Liver (tissue), 8 donors: ENCODE measurements at regions not wholly inside any gene's neighbourhood (a gene's known extent, or its start where the extent isn't known, plus 50 kb on each side); places are given as distances from the start of the nearest gene placed in this dataset.

Source experiments
- DNase-seq: peaks from one replicate; pipeline ENCODE4 v3.0.0-alpha.2; 2017; ENCODE audit warnings: low spot score
- H3K27ac ChIP-seq, 2 donors: one replicate each; pipeline ENCODE4 v1.7.0; 2013; ENCODE audit warnings: inconsistent platforms in 2 of 2, low read length in 2 of 2, control low read depth in 1 of 2, low read depth in 1 of 2, mild to moderate bottlenecking in 1 of 2
- H3K27me3 ChIP-seq, 4 donors: one replicate each; pipeline versions ENCODE4 v1.6.1 to v1.7.0; 2013; ENCODE audit warnings: low read length in 3 of 4, inconsistent platforms in 1 of 4, mild to moderate bottlenecking in 1 of 4, moderate library complexity in 1 of 4; ENCODE audit not compliant: control insufficient read depth in 4 of 4, insufficient read depth in 4 of 4
- H3K36me3 ChIP-seq, 4 donors: one replicate each; pipeline versions ENCODE4 v1.6.1 to v1.7.0; 2013; ENCODE audit warnings: low read length in 3 of 4, mild to moderate bottlenecking in 3 of 4, low read depth in 1 of 4, moderate library complexity in 1 of 4; ENCODE audit not compliant: control insufficient read depth in 4 of 4, insufficient read depth in 3 of 4
- H3K4me1 ChIP-seq, 4 donors: one replicate each; pipeline versions ENCODE4 v1.6.1 to v1.7.0; 2013; ENCODE audit warnings: low read length in 3 of 4, mild to moderate bottlenecking in 3 of 4, moderate library complexity in 1 of 4; ENCODE audit not compliant: control insufficient read depth in 4 of 4, insufficient read depth in 4 of 4
- H3K4me3 ChIP-seq, 3 donors: one replicate each; pipeline versions ENCODE4 v1.6.1 to v1.7.0; 2013; ENCODE audit warnings: low read length in 3 of 3, control low read depth in 1 of 3, low read depth in 1 of 3, mild to moderate bottlenecking in 1 of 3
- H3K9ac ChIP-seq, 2 donors: one replicate each; pipeline ENCODE4 v1.7.0; 2013; ENCODE audit warnings: low read length in 2 of 2, mild to moderate bottlenecking in 2 of 2, moderate library complexity in 2 of 2, control low read depth in 1 of 2, low read depth in 1 of 2
- H3K9me3 ChIP-seq, 4 donors: one replicate each; pipeline versions ENCODE4 v1.6.1 to v1.7.0; 2013; ENCODE audit warnings: low read length in 3 of 4; ENCODE audit not compliant: control insufficient read depth in 4 of 4
- FOXA1 ChIP-seq: IDR thresholded peaks from 2 replicates; pipeline ENCODE4 v1.6.1; 2016; ENCODE audit warnings: antibody characterized with exemption
- FOXA2 ChIP-seq: IDR thresholded peaks from 2 replicates; pipeline ENCODE4 v1.6.1; 2016; ENCODE audit warnings: antibody characterized with exemption
- GABPA ChIP-seq, 2 donors: IDR thresholded peaks in 1 of 2; conservative IDR thresholded peaks in 1 of 2; 2 replicates each; pipeline ENCODE4 v1.6.1; 2016; ENCODE audit warnings: antibody characterized with exemption in 2 of 2, mild to moderate bottlenecking in 1 of 2, moderate library complexity in 1 of 2
- HNF4A ChIP-seq, 2 donors: conservative IDR thresholded peaks; 2 replicates each; pipeline ENCODE4 v1.6.1; 2016; ENCODE audit warnings: antibody characterized with exemption in 2 of 2, mild to moderate bottlenecking in 2 of 2
- HNF4G ChIP-seq: IDR thresholded peaks from 2 replicates; pipeline ENCODE4 v1.6.1; 2016; ENCODE audit warnings: antibody characterized with exemption
- JUND ChIP-seq, 2 donors: IDR thresholded peaks; 2 replicates each; pipeline ENCODE4 v1.6.1; 2016; ENCODE audit warnings: antibody characterized with exemption in 2 of 2
- NR2F2 ChIP-seq: IDR thresholded peaks from 2 replicates; pipeline ENCODE4 v1.6.1; 2016; ENCODE audit warnings: antibody characterized with exemption
- RAD21 ChIP-seq, 2 donors: IDR thresholded peaks; 2 replicates each; pipeline ENCODE4 v1.6.1; 2016; ENCODE audit warnings: antibody characterized with exemption in 2 of 2, mild to moderate bottlenecking in 2 of 2
- RXRA ChIP-seq, 2 donors: IDR thresholded peaks; 2 replicates each; pipeline ENCODE4 v1.6.1; 2017 to 2018; ENCODE audit warnings: antibody characterized with exemption in 2 of 2, mild to moderate bottlenecking in 1 of 2
- SP1 ChIP-seq: IDR thresholded peaks from 2 replicates; pipeline ENCODE4 v1.6.1; 2018; ENCODE audit warnings: antibody characterized with exemption, mild to moderate bottlenecking
- TAF1 ChIP-seq: conservative IDR thresholded peaks from 2 replicates; pipeline ENCODE4 v1.6.1; 2016; ENCODE audit warnings: antibody characterized with exemption, mild to moderate bottlenecking
- YY1 ChIP-seq: IDR thresholded peaks from 2 replicates; pipeline ENCODE4 v1.6.1; 2016; ENCODE audit warnings: antibody characterized with exemption, mild to moderate bottlenecking
- WGBS: extraction: QIAGEN DNeasy Blood & Tissue Kit; methylation state at CpG from one replicate; pipeline ENCODE4 v1.1.7; 2013; 5-methylcytosine and 5-hydroxymethylcytosine counted together
- TF ChIP-seq, protein P1 (sequence below): IDR thresholded peaks from 2 replicates; pipeline ENCODE4 v1.6.1; 2016; ENCODE audit warnings: antibody characterized with exemption, mild to moderate bottlenecking
- TF ChIP-seq, protein P2 (sequence below): IDR thresholded peaks from 2 replicates; pipeline ENCODE4 v1.6.1; 2016; ENCODE audit warnings: antibody characterized with exemption
- TF ChIP-seq, protein P3 (sequence below): fragments of 150-350 bp; IDR thresholded peaks from 2 replicates; pipeline ENCODE4 v1.5.1; 2017; ENCODE audit warnings: improper control_type of control experiment, low read depth, low read length; ENCODE audit not compliant: missing input control
- TF ChIP-seq, protein P4 (sequence below): IDR thresholded peaks from 2 replicates; pipeline ENCODE4 v1.6.1; 2016; ENCODE audit warnings: antibody characterized with exemption
- TF ChIP-seq, protein P5 (sequence below): IDR thresholded peaks from 2 replicates; pipeline ENCODE4 v1.6.1; 2016; ENCODE audit warnings: antibody characterized with exemption
- donor health status: healthy.
- donor health status: healthy.
- donor health status: healthy.
- donor health status: healthy.
- donor health status: healthy.

DNA sequence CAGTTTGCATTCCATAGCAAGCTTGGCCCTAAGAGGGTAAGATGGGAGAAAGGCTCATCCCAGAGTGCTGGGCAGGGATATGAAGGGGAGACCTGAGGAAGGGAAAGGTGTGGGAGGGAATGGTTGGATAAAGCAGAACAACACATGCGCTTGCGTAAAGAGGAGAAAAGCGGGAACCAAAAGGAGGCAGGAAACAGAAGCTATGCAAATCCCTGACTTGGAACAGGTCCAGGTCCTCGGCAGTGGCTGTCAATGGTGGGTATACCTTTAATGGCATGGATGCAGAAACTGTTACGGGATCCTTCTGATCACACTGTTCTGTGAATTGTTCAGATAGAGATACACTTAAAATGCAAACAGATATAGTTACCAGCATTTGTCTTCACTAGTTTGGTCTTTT lies 455.6 kb downstream of the SIPA1L2 start:
- H3K36me3 ChIP-seq, result no peaks in the 10 kb centered on the region
- no peak overlapping the region for H3K9ac ChIP-seq
- WGBS, result 67% methylated on average over 5 of the region's 5 CpGs
- peaks cover 0 to 1% (median 0%) of the 10 kb centered on the region in 4 donors for H3K4me1 ChIP-seq
- no peak overlapping the region for H3K27ac ChIP-seq
- H3K4me3 ChIP-seq, result no peak overlapping the region
- H3K9me3 ChIP-seq, result peaks cover 0 to 2% (median 0%) of the 10 kb centered on the region in 4 donors
- no peak for DNase-seq
- TF ChIP-seq YY1, result no peak
- TF ChIP-seq TAF1, result no peak
- no peak for TF ChIP-seq GABPA (IDR thresholded peaks at IDR 0.05 in 1 of 2, conservative IDR thresholded peaks at IDR 0.05 in 1 of 2)
- TF ChIP-seq, protein P1, sequence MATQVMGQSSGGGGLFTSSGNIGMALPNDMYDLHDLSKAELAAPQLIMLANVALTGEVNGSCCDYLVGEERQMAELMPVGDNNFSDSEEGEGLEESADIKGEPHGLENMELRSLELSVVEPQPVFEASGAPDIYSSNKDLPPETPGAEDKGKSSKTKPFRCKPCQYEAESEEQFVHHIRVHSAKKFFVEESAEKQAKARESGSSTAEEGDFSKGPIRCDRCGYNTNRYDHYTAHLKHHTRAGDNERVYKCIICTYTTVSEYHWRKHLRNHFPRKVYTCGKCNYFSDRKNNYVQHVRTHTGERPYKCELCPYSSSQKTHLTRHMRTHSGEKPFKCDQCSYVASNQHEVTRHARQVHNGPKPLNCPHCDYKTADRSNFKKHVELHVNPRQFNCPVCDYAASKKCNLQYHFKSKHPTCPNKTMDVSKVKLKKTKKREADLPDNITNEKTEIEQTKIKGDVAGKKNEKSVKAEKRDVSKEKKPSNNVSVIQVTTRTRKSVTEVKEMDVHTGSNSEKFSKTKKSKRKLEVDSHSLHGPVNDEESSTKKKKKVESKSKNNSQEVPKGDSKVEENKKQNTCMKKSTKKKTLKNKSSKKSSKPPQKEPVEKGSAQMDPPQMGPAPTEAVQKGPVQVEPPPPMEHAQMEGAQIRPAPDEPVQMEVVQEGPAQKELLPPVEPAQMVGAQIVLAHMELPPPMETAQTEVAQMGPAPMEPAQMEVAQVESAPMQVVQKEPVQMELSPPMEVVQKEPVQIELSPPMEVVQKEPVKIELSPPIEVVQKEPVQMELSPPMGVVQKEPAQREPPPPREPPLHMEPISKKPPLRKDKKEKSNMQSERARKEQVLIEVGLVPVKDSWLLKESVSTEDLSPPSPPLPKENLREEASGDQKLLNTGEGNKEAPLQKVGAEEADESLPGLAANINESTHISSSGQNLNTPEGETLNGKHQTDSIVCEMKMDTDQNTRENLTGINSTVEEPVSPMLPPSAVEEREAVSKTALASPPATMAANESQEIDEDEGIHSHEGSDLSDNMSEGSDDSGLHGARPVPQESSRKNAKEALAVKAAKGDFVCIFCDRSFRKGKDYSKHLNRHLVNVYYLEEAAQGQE, result no peak
- TF ChIP-seq SP1, result no peak
- no peak for TF ChIP-seq HNF4A (conservative IDR thresholded peaks at IDR 0.05)
- TF ChIP-seq, protein P2, sequence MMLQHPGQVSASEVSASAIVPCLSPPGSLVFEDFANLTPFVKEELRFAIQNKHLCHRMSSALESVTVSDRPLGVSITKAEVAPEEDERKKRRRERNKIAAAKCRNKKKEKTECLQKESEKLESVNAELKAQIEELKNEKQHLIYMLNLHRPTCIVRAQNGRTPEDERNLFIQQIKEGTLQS, result no peak
- TF ChIP-seq, protein P3, sequence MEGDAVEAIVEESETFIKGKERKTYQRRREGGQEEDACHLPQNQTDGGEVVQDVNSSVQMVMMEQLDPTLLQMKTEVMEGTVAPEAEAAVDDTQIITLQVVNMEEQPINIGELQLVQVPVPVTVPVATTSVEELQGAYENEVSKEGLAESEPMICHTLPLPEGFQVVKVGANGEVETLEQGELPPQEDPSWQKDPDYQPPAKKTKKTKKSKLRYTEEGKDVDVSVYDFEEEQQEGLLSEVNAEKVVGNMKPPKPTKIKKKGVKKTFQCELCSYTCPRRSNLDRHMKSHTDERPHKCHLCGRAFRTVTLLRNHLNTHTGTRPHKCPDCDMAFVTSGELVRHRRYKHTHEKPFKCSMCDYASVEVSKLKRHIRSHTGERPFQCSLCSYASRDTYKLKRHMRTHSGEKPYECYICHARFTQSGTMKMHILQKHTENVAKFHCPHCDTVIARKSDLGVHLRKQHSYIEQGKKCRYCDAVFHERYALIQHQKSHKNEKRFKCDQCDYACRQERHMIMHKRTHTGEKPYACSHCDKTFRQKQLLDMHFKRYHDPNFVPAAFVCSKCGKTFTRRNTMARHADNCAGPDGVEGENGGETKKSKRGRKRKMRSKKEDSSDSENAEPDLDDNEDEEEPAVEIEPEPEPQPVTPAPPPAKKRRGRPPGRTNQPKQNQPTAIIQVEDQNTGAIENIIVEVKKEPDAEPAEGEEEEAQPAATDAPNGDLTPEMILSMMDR, result no peak
- no peak for TF ChIP-seq HNF4G
- TF ChIP-seq, protein P4, sequence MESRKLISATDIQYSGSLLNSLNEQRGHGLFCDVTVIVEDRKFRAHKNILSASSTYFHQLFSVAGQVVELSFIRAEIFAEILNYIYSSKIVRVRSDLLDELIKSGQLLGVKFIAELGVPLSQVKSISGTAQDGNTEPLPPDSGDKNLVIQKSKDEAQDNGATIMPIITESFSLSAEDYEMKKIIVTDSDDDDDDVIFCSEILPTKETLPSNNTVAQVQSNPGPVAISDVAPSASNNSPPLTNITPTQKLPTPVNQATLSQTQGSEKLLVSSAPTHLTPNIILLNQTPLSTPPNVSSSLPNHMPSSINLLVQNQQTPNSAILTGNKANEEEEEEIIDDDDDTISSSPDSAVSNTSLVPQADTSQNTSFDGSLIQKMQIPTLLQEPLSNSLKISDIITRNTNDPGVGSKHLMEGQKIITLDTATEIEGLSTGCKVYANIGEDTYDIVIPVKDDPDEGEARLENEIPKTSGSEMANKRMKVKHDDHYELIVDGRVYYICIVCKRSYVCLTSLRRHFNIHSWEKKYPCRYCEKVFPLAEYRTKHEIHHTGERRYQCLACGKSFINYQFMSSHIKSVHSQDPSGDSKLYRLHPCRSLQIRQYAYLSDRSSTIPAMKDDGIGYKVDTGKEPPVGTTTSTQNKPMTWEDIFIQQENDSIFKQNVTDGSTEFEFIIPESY, result no peak
- TF ChIP-seq, protein P5, sequence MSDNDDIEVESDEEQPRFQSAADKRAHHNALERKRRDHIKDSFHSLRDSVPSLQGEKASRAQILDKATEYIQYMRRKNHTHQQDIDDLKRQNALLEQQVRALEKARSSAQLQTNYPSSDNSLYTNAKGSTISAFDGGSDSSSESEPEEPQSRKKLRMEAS, result no peak
- TF ChIP-seq FOXA1, result no peak
- no peak for TF ChIP-seq RXRA (IDR thresholded peaks at IDR 0.05)
- no peak for TF ChIP-seq NR2F2
- TF ChIP-seq JUND (IDR thresholded peaks at IDR 0.05), result no peak
- no peak for TF ChIP-seq FOXA2
- peaks cover 0 to 6% (median 0%) of the 10 kb centered on the region in 4 donors for H3K27me3 ChIP-seq

DNA sequence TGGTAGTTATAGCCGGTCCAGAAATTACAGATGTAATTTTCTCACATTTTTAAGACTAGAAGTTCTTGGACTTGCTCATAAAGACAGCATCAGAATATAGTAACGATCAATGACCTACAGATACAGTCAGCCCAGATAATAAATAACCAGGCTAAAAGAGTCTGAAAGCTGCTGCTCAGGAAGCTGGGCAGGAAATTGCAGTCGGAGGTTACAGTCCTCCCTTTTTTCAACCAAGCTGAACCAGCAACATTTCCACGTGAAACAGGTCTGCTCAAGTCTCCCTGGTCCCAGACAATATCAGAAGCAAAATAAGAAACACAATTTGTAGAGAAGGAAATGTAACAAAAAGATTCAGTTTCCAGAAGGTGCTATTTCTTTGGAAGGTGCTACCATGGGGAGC lies 457.4 kb downstream of the SIPA1L2 start:
- DNase-seq, result no peak
- 37% methylated on average over 4 of the region's 4 CpGs for WGBS
- H3K9ac ChIP-seq, result no peak overlapping the region
- TF ChIP-seq, protein P1, result no peak
- no peak for TF ChIP-seq JUND (IDR thresholded peaks at IDR 0.05)
- TF ChIP-seq YY1, result no peak
- TF ChIP-seq TAF1, result no peak
- TF ChIP-seq, protein P2, result no peak
- no peak for TF ChIP-seq RAD21 (IDR thresholded peaks at IDR 0.05)
- no peak for TF ChIP-seq GABPA (IDR thresholded peaks at IDR 0.05 in 1 of 2, conservative IDR thresholded peaks at IDR 0.05 in 1 of 2)
- TF ChIP-seq, protein P3, result no peak
- no peak for TF ChIP-seq SP1
- TF ChIP-seq FOXA1, result no peak
- TF ChIP-seq HNF4A (conservative IDR thresholded peaks at IDR 0.05), result no peak
- TF ChIP-seq FOXA2, result no peak
- TF ChIP-seq NR2F2, result no peak
- no peak for TF ChIP-seq RXRA (IDR thresholded peaks at IDR 0.05)

More for the DNA sequence above, 457.4 kb downstream of the SIPA1L2 start:
- Histone ChIP-seq H3K27me3 (peaks cover 0 to 6% (median 0%) of the 10 kb centered on the region in 4 donors), H3K36me3 (no peaks in the 10 kb centered on the region), H3K4me3 (no peak overlapping the region), H3K9me3 (peaks cover 0 to 2% (median 0%) of the 10 kb centered on the region in 4 donors), H3K4me1 (peaks cover 0 to 1% (median 0%) of the 10 kb centered on the region in 4 donors), H3K27ac (no peak overlapping the region)
